Transverse colon (tissue), 4 donors: ENCODE measurements at regions not wholly inside any gene's neighbourhood (a gene's known extent, or its start where the extent isn't known, plus 50 kb on each side); places are given as distances from the start of the nearest gene placed in this dataset.

Experiments used
- EP300 ChIP-seq: sonication (generic); formaldehyde crosslinking; IDR thresholded peaks from one replicate; pipeline ENCODE4 v1.6.1; 2017; ENCODE audit warnings: antibody characterized with exemption, low read depth
- POLR2A ChIP-seq: fragments of 450-650 bp; IDR thresholded peaks from one replicate; pipeline ENCODE4 v1.6.1; 2016; ENCODE audit warnings: antibody characterized with exemption, mild to moderate bottlenecking, moderate library complexity
- POLR2AphosphoS5 ChIP-seq, 3 donors: sonication (generic); formaldehyde crosslinking; IDR thresholded peaks; one replicate each; pipeline ENCODE4 v1.6.1; 2016; ENCODE audit warnings: antibody characterized with exemption in 3 of 3
- TF ChIP-seq, protein P1 (sequence below), 5 experiments: fragments of 200-600 bp in 3 of 5; fragments of 450-650 bp in 2 of 5; sonication (generic) in 3 of 5; IDR thresholded peaks; 1 replicate in 2 of 5; 2 replicates in 3 of 5; pipeline ENCODE4 v1.5.1; 2016 to 2017; ENCODE audit warnings: antibody characterized with exemption in 5 of 5, inconsistent platforms in 3 of 5, mild to moderate bottlenecking in 2 of 5, moderate library complexity in 1 of 5

DNA sequence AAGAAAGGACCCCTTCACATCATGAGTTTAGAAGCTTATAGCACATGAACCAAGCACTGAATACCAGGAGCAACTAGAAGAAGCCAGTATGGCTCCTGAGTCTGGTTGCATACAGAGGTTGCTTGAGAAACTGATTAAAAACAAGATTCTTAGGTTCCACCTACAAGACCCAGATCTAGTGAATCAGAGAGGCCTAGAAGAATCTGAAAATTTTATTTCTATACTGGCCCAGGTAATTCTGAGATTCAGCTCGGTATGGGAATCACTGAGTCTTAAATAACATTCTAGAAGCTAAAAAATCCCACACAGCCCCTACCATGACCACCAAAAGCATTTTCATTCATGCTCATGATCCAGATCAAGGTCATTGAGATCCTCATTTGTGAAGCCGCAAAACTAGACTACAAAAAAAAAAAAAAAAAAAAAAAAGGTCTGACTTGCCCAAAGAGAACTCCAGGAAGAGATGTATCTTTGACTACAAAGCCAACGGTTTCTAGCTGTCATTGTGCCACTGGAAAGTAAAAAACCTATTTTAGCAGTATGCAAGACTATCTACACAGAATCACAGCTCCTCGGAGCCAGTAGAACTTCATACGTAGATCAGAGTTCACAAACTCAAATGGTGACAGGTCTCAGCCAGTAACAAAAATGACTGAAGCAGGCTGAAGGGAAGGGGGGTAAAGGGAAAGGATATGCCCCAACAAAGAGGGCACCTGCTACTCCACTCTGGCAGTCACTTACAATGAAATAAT, 168.4 kb upstream of the EGLN3 start:
- TF ChIP-seq, protein P1, sequence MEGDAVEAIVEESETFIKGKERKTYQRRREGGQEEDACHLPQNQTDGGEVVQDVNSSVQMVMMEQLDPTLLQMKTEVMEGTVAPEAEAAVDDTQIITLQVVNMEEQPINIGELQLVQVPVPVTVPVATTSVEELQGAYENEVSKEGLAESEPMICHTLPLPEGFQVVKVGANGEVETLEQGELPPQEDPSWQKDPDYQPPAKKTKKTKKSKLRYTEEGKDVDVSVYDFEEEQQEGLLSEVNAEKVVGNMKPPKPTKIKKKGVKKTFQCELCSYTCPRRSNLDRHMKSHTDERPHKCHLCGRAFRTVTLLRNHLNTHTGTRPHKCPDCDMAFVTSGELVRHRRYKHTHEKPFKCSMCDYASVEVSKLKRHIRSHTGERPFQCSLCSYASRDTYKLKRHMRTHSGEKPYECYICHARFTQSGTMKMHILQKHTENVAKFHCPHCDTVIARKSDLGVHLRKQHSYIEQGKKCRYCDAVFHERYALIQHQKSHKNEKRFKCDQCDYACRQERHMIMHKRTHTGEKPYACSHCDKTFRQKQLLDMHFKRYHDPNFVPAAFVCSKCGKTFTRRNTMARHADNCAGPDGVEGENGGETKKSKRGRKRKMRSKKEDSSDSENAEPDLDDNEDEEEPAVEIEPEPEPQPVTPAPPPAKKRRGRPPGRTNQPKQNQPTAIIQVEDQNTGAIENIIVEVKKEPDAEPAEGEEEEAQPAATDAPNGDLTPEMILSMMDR (IDR thresholded peaks at IDR 0.05), result no peak
- no peak for TF ChIP-seq POLR2A
- no peak for TF ChIP-seq POLR2AphosphoS5 (IDR thresholded peaks at IDR 0.05)
- no peak for TF ChIP-seq EP300
